GM21825 (cell line): ENCODE measurements at regions not wholly inside any gene's neighbourhood (a gene's known extent, or its start where the extent isn't known, plus 50 kb on each side); places are given as distances from the start of the nearest gene placed in this dataset.
A peak's percentile ranks its signal among the peaks of the same experiment; 100 is the strongest.

Experiments
- ATAC-seq: cut with Tn5 transposase; IDR thresholded peaks from one replicate; pipeline ENCODE4 v1.9.1; 2021; ENCODE audit warnings: mild to moderate bottlenecking, moderate library complexity; ENCODE audit not compliant: unreplicated experiment

- ATAC-seq: peak; percentile 87
Measured at GRCh38 chr9:95822583-95823431, 52.7 kb upstream of the ERCC6L2 start.

GRCh38 chr9:95822015-95822414, 53.5 kb upstream of the ERCC6L2 start:
- no peak for ATAC-seq

- ATAC-seq: no peak
Measured at GRCh38 chr9:95820074-95820473, 55.4 kb upstream of the ERCC6L2 start.

GRCh38 chr9:95819636-95820035, 55.9 kb upstream of the ERCC6L2 start:
- no peak for ATAC-seq

- no peak for ATAC-seq
Measured at GRCh38 chr9:95817205-95817604, 58.3 kb upstream of the ERCC6L2 start.

GRCh38 chr9:95816716-95817115, 58.8 kb upstream of the ERCC6L2 start:
- ATAC-seq: no peak

GRCh38 chr9:95815961-95816360, 59.5 kb upstream of the ERCC6L2 start:
- ATAC-seq: no peak

GRCh38 chr9:95815133-95815532, 60.4 kb upstream of the ERCC6L2 start:
- no peak for ATAC-seq

GRCh38 chr9:95813923-95814322, 61.6 kb upstream of the ERCC6L2 start:
- ATAC-seq: no peak

- ATAC-seq: no peak
Measured at GRCh38 chr9:95810814-95811213, 64.7 kb upstream of the ERCC6L2 start.

- ATAC-seq: no peak
Measured at GRCh38 chr9:95810133-95810532, 65.4 kb upstream of the ERCC6L2 start.

- no peak for ATAC-seq
Measured at GRCh38 chr9:95809686-95810085, 65.8 kb upstream of the ERCC6L2 start.

GRCh38 chr9:95808011-95808410, 67.5 kb upstream of the ERCC6L2 start:
- no peak for ATAC-seq

GRCh38 chr9:95807326-95807947, 68.1 kb upstream of the ERCC6L2 start:
- ATAC-seq: no peak

GRCh38 chr9:95803197-95803596, 72.3 kb upstream of the ERCC6L2 start:
- no peak for ATAC-seq

- no peak for ATAC-seq
Measured at GRCh38 chr9:95801797-95802196, 73.7 kb upstream of the ERCC6L2 start.

- ATAC-seq: no peak
Measured at GRCh38 chr9:95796029-95796428, 79.5 kb upstream of the ERCC6L2 start.

- ATAC-seq: no peak
Measured at GRCh38 chr9:95793924-95794828, 81.3 kb upstream of the ERCC6L2 start.

GRCh38 chr9:95791695-95792094, 83.8 kb upstream of the ERCC6L2 start:
- no peak for ATAC-seq

GRCh38 chr9:95791286-95791685, 84.2 kb upstream of the ERCC6L2 start:
- no peak for ATAC-seq

- ATAC-seq: no peak
Measured at GRCh38 chr9:95788521-95788991, 86.9 kb upstream of the ERCC6L2 start.
